GM23338 (cell line): ENCODE measurements at regions not wholly inside any gene's neighbourhood (a gene's known extent, or its start where the extent isn't known, plus 50 kb on each side); places are given as distances from the start of the nearest gene placed in this dataset.

Experiments used
- ATAC-seq: fragments of 200-7000 bp; cut with Tn5 transposase; 3 replicates; pipeline ENCODE4 v1.9.1; 2020
- DNase-seq: peaks from one replicate; pipeline ENCODE4 v3.0.0-alpha.2; 2015; ENCODE audit warnings: low spot score
- H2AFZ ChIP-seq: fragments of 200-600 bp; sonication (generic); 2 replicates; pipeline ENCODE4 v1.8.0; 2016; ENCODE audit warnings: antibody characterized with exemption, mild to moderate bottlenecking, moderate library complexity
- H3F3A ChIP-seq: fragments of 200-600 bp; sonication (generic); replicated peaks from 2 replicates; pipeline ENCODE4 v1.8.0; 2017; ENCODE audit warnings: antibody characterized with exemption, mixed run types, low read depth
- H3K27ac ChIP-seq: fragments of 200-600 bp; sonication (generic); 2 replicates; pipeline ENCODE4 v1.6.1; 2016; ENCODE audit warnings: low read depth
- H3K27me3 ChIP-seq: fragments of 200-600 bp; sonication (generic); 2 replicates; pipeline ENCODE4 v1.8.0; 2016; ENCODE audit warnings: mild to moderate bottlenecking, mixed run types, moderate library complexity; ENCODE audit not compliant: insufficient read depth
- H3K36me3 ChIP-seq: fragments of 200-600 bp; sonication (generic); 2 replicates; pipeline ENCODE4 v1.8.0; 2016; ENCODE audit warnings: mild to moderate bottlenecking; ENCODE audit not compliant: insufficient read depth
- H3K4me1 ChIP-seq: fragments of 200-600 bp; sonication (generic); 2 replicates; pipeline ENCODE4 v1.8.0; 2016; ENCODE audit warnings: mild to moderate bottlenecking, moderate library complexity; ENCODE audit not compliant: insufficient read depth
- H3K4me2 ChIP-seq: fragments of 200-600 bp; sonication (generic); 2 replicates; pipeline ENCODE4 v1.7.1; 2017; ENCODE audit warnings: mixed run types
- H3K4me3 ChIP-seq: fragments of 200-600 bp; sonication (generic); 2 replicates; pipeline ENCODE4 v1.6.1; 2016; ENCODE audit warnings: mixed run types
- H3K79me2 ChIP-seq: fragments of 200-600 bp; sonication (generic); replicated peaks from 2 replicates; pipeline ENCODE4 v1.8.0; 2017; ENCODE audit warnings: mild to moderate bottlenecking; ENCODE audit not compliant: insufficient read depth
- H3K9me2 ChIP-seq: fragments of 200-600 bp; sonication (generic); 2 replicates; pipeline ENCODE4 v1.8.0; 2017; ENCODE audit not compliant: insufficient read depth
- H4K20me1 ChIP-seq: fragments of 200-600 bp; sonication (generic); replicated peaks from 2 replicates; pipeline ENCODE4 v1.8.0; 2017; ENCODE audit warnings: mild to moderate bottlenecking; ENCODE audit not compliant: insufficient read depth
- H3K27ac Mint-ChIP-seq: 2 replicates; pipeline ENCODE4 v1.8.0; 2020; ENCODE audit warnings: inconsistent platforms, mild to moderate bottlenecking, moderate library complexity, mixed read lengths
- H3K27me3 Mint-ChIP-seq: 3 replicates; pipeline ENCODE4 v1.8.0; 2022; ENCODE audit warnings: low read depth, mild to moderate bottlenecking, moderate library complexity, mixed read lengths, inconsistent platforms; ENCODE audit not compliant: insufficient read depth, poor library complexity
- H3K36me3 Mint-ChIP-seq: 3 replicates; pipeline ENCODE4 v1.8.0; 2021; ENCODE audit warnings: low read depth, mild to moderate bottlenecking, inconsistent platforms, moderate library complexity, mixed read lengths
- H3K4me1 Mint-ChIP-seq: 3 replicates; pipeline ENCODE4 v1.8.0; 2020; ENCODE audit warnings: mild to moderate bottlenecking, inconsistent platforms, mixed read lengths
- H3K4me3 Mint-ChIP-seq: 3 replicates; pipeline ENCODE4 v1.8.0; 2021; ENCODE audit warnings: moderate library complexity, mild to moderate bottlenecking, inconsistent platforms, mixed read lengths
- H3K9me3 Mint-ChIP-seq: 3 replicates; pipeline ENCODE4 v1.8.0; 2020; ENCODE audit warnings: moderate library complexity, mild to moderate bottlenecking, inconsistent platforms, mixed read lengths
- CREB1 ChIP-seq: fragments of 250-450 bp; sonication (Bioruptor Pico); IDR thresholded peaks from 2 replicates; pipeline ENCODE4 v1.5.0; 2020; ENCODE audit warnings: low read depth, mild to moderate bottlenecking, moderate library complexity
- EZH2 ChIP-seq: fragments of 200-600 bp; sonication (generic); IDR thresholded peaks from one replicate; pipeline ENCODE4 v1.8.0; 2017; ENCODE audit warnings: antibody characterized with exemption, mild to moderate bottlenecking, low read depth; ENCODE audit not compliant: unreplicated experiment
- POLR2AphosphoS5 ChIP-seq: IDR thresholded peaks from 2 replicates; pipeline ENCODE4 v1.6.1; 2016; ENCODE audit warnings: antibody characterized with exemption, low read depth
- STAT1 ChIP-seq: IDR thresholded peaks from one replicate; pipeline ENCODE4 v1.6.1; 2016; ENCODE audit warnings: antibody characterized with exemption; ENCODE audit not compliant: unreplicated experiment
- ZNF114 ChIP-seq: fragments of 250-450 bp; sonication (Bioruptor Pico); IDR thresholded peaks from 2 replicates; pipeline ENCODE4 v1.5.0; 2020; ENCODE audit warnings: mild to moderate bottlenecking, moderate library complexity
- ZNF331 ChIP-seq: fragments of 250-450 bp; sonication (Bioruptor Pico); IDR thresholded peaks from 2 replicates; pipeline ENCODE4 v1.5.0; 2020; ENCODE audit warnings: low read depth, mild to moderate bottlenecking, moderate library complexity
- TF ChIP-seq, protein P1 (sequence below): fragments of 250-450 bp; sonication (Bioruptor Pico); IDR thresholded peaks from 2 replicates; pipeline ENCODE4 v1.5.0; 2020; ENCODE audit warnings: mild to moderate bottlenecking, moderate library complexity
- TF ChIP-seq, protein P2 (sequence below): IDR thresholded peaks from one replicate; pipeline ENCODE4 v1.6.1; 2018; ENCODE audit warnings: antibody characterized with exemption; ENCODE audit not compliant: unreplicated experiment
- TF ChIP-seq, protein P3 (sequence below): IDR thresholded peaks from 2 replicates; pipeline ENCODE4 v1.6.1; 2016; ENCODE audit warnings: antibody characterized with exemption

DNA sequence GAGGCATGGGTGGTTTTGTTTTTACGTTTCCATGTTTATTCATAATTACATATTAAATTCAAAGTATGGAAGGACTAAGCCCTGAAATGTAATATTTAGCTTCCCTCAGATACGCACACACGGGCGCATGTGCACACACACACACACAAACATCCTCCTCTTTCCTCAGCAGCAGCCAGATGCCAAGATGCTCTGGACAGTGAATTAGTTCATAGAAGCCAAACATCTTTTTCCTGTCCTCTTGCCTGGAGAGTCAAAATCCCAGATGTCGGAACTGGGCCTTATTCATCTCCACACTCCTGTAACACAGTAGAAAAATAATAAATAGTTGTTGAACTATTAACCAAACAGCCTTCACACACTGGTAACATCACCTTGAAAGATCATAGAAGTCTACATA is 273.1 kb downstream of the SP3 start:
- H3K27ac ChIP-seq = no peak overlapping the region
- no peak overlapping the region for H2AFZ ChIP-seq
- H3K4me1 Mint-ChIP-seq = 0 out of 3 replicates have a peak, but pooled peaks cover 2% of the 10 kb centered on the region
- TF ChIP-seq STAT1 (no peak), ZNF331 (CRISPR knock-in tag) (no peak), CREB1 (CRISPR knock-in tag) (no peak), ZNF114 (CRISPR knock-in tag) (no peak), POLR2AphosphoS5 (no peak), EZH2 (no peak)
- TF ChIP-seq, protein P1, sequence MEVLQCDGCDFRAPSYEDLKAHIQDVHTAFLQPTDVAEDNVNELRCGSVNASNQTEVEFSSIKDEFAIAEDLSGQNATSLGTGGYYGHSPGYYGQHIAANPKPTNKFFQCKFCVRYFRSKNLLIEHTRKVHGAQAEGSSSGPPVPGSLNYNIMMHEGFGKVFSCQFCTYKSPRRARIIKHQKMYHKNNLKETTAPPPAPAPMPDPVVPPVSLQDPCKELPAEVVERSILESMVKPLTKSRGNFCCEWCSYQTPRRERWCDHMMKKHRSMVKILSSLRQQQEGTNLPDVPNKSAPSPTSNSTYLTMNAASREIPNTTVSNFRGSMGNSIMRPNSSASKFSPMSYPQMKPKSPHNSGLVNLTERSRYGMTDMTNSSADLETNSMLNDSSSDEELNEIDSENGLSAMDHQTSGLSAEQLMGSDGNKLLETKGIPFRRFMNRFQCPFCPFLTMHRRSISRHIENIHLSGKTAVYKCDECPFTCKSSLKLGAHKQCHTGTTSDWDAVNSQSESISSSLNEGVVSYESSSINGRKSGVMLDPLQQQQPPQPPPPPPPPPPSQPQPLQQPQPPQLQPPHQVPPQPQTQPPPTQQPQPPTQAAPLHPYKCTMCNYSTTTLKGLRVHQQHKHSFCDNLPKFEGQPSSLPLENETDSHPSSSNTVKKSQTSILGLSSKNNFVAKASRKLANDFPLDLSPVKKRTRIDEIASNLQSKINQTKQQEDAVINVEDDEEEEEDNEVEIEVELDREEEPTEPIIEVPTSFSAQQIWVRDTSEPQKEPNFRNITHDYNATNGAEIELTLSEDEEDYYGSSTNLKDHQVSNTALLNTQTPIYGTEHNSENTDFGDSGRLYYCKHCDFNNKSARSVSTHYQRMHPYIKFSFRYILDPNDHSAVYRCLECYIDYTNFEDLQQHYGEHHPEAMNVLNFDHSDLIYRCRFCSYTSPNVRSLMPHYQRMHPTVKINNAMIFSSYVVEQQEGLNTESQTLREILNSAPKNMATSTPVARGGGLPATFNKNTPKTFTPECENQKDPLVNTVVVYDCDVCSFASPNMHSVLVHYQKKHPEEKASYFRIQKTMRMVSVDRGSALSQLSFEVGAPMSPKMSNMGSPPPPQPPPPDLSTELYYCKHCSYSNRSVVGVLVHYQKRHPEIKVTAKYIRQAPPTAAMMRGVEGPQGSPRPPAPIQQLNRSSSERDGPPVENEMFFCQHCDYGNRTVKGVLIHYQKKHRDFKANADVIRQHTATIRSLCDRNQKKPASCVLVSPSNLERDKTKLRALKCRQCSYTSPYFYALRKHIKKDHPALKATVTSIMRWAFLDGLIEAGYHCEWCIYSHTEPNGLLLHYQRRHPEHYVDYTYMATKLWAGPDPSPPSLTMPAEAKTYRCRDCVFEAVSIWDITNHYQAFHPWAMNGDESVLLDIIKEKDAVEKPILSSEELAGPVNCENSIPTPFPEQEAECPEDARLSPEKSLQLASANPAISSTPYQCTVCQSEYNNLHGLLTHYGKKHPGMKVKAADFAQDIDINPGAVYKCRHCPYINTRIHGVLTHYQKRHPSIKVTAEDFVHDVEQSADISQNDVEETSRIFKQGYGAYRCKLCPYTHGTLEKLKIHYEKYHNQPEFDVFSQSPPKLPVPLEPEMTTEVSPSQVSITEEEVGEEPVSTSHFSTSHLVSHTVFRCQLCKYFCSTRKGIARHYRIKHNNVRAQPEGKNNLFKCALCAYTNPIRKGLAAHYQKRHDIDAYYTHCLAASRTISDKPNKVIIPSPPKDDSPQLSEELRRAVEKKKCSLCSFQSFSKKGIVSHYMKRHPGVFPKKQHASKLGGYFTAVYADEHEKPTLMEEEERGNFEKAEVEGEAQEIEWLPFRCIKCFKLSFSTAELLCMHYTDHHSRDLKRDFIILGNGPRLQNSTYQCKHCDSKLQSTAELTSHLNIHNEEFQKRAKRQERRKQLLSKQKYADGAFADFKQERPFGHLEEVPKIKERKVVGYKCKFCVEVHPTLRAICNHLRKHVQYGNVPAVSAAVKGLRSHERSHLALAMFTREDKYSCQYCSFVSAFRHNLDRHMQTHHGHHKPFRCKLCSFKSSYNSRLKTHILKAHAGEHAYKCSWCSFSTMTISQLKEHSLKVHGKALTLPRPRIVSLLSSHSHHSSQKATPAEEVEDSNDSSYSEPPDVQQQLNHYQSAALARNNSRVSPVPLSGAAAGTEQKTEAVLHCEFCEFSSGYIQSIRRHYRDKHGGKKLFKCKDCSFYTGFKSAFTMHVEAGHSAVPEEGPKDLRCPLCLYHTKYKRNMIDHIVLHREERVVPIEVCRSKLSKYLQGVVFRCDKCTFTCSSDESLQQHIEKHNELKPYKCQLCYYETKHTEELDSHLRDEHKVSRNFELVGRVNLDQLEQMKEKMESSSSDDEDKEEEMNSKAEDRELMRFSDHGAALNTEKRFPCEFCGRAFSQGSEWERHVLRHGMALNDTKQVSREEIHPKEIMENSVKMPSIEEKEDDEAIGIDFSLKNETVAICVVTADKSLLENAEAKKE (CRISPR knock-in tag) = no peak
- TF ChIP-seq, protein P2, sequence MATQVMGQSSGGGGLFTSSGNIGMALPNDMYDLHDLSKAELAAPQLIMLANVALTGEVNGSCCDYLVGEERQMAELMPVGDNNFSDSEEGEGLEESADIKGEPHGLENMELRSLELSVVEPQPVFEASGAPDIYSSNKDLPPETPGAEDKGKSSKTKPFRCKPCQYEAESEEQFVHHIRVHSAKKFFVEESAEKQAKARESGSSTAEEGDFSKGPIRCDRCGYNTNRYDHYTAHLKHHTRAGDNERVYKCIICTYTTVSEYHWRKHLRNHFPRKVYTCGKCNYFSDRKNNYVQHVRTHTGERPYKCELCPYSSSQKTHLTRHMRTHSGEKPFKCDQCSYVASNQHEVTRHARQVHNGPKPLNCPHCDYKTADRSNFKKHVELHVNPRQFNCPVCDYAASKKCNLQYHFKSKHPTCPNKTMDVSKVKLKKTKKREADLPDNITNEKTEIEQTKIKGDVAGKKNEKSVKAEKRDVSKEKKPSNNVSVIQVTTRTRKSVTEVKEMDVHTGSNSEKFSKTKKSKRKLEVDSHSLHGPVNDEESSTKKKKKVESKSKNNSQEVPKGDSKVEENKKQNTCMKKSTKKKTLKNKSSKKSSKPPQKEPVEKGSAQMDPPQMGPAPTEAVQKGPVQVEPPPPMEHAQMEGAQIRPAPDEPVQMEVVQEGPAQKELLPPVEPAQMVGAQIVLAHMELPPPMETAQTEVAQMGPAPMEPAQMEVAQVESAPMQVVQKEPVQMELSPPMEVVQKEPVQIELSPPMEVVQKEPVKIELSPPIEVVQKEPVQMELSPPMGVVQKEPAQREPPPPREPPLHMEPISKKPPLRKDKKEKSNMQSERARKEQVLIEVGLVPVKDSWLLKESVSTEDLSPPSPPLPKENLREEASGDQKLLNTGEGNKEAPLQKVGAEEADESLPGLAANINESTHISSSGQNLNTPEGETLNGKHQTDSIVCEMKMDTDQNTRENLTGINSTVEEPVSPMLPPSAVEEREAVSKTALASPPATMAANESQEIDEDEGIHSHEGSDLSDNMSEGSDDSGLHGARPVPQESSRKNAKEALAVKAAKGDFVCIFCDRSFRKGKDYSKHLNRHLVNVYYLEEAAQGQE = no peak
- TF ChIP-seq, protein P3, sequence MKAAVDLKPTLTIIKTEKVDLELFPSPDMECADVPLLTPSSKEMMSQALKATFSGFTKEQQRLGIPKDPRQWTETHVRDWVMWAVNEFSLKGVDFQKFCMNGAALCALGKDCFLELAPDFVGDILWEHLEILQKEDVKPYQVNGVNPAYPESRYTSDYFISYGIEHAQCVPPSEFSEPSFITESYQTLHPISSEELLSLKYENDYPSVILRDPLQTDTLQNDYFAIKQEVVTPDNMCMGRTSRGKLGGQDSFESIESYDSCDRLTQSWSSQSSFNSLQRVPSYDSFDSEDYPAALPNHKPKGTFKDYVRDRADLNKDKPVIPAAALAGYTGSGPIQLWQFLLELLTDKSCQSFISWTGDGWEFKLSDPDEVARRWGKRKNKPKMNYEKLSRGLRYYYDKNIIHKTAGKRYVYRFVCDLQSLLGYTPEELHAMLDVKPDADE = no peak
- H3F3A ChIP-seq = no peaks in the 10 kb centered on the region
- H3K36me3 Mint-ChIP-seq = no peaks in the 10 kb centered on the region
- no peak overlapping the region for H3K4me3 ChIP-seq
- no peak for ATAC-seq
- no peak for DNase-seq
- H3K4me2 ChIP-seq = no peak overlapping the region
- H3K79me2 ChIP-seq = no peaks in the 10 kb centered on the region
- H3K27me3 Mint-ChIP-seq = peaks cover 2% of the 10 kb centered on the region
- H3K27me3 ChIP-seq = no peaks in the 10 kb centered on the region
- no peaks in the 10 kb centered on the region; the same call in 1 of the 2 replicates for H4K20me1 ChIP-seq
- H3K36me3 ChIP-seq = no peaks in the 10 kb centered on the region
- H3K4me1 ChIP-seq = no peaks in the 10 kb centered on the region
- no peak overlapping the region for H3K4me3 Mint-ChIP-seq
- no peaks in the 10 kb centered on the region for H3K9me3 Mint-ChIP-seq
- no peaks in the 10 kb centered on the region for H3K9me2 ChIP-seq
- no peak overlapping the region for H3K27ac Mint-ChIP-seq
